HL-60 (cell line): ENCODE measurements at regions not wholly inside any gene's neighbourhood (a gene's known extent, or its start where the extent isn't known, plus 50 kb on each side); places are given as distances from the start of the nearest gene placed in this dataset.

Experiments
- DNase-seq, 2 experiments: peaks; one replicate each; pipeline ENCODE4 v3.0.0-alpha.2; 2010 to 2020; ENCODE audit warnings: low read depth in 1 of 2, low spot score in 1 of 2
- H3K27ac ChIP-seq: fragments of 250-450 bp; sonication (Bioruptor Pico); replicated peaks from 2 replicates; pipeline ENCODE4 v1.5.1; 2020; ENCODE audit warnings: mild to moderate bottlenecking, moderate library complexity
- H3K27me3 ChIP-seq: fragments of 250-450 bp; sonication (Bioruptor Pico); 2 replicates; pipeline ENCODE4 v1.5.1; 2021; ENCODE audit warnings: mild to moderate bottlenecking, moderate library complexity; ENCODE audit not compliant: insufficient read depth, poor library complexity, severe bottlenecking
- H3K4me3 ChIP-seq: replicated peaks from 2 replicates; pipeline ENCODE4 v1.5.1; 2011; ENCODE audit warnings: mild to moderate bottlenecking, control low read depth, low read length; ENCODE audit not compliant: insufficient read depth
- CTCF ChIP-seq: IDR thresholded peaks from one replicate; pipeline ENCODE4 v1.5.1; 2011; ENCODE audit warnings: low read length, control low read depth, inconsistent platforms; ENCODE audit not compliant: insufficient read depth
- GABPA ChIP-seq: IDR thresholded peaks from 2 replicates; pipeline ENCODE4 v1.6.1; 2012; ENCODE audit warnings: low read depth
- POLR2AphosphoS5 ChIP-seq: IDR thresholded peaks from 2 replicates; pipeline ENCODE4 v1.6.1; 2012; ENCODE audit warnings: low read depth
- REST ChIP-seq: IDR thresholded peaks from 2 replicates; pipeline ENCODE4 v1.6.1; 2012; ENCODE audit warnings: low read depth; ENCODE audit not compliant: insufficient replicate concordance
- SPI1 ChIP-seq: IDR thresholded peaks from 2 replicates; pipeline ENCODE4 v1.6.1; 2012; ENCODE audit warnings: low read depth, mild to moderate bottlenecking, borderline replicate concordance

- H3K4me3 ChIP-seq, result no peak overlapping the region
Measured at GRCh38 chr2:123808243-123808642, 216.8 kb upstream of the CNTNAP5 start.

GRCh38 chr2:123811846-123812245 is 213.2 kb upstream of the CNTNAP5 start:
- H3K27me3 ChIP-seq, result no peaks in the 10 kb centered on the region
- no peak for TF ChIP-seq CTCF
- TF ChIP-seq REST, result no peak
- TF ChIP-seq POLR2AphosphoS5, result no peak
- TF ChIP-seq GABPA, result no peak
- TF ChIP-seq SPI1, result no peak
- H3K27ac ChIP-seq, result no peak overlapping the region
- no peak for DNase-seq
- no peak overlapping the region for H3K4me3 ChIP-seq

More at GRCh38 chr2:123808243-123808642, 216.8 kb upstream of the CNTNAP5 start:
- no peaks in the 10 kb centered on the region for H3K27me3 ChIP-seq
- no peak for DNase-seq
- no peak for TF ChIP-seq GABPA
- TF ChIP-seq SPI1, result no peak
- no peak for TF ChIP-seq CTCF
- no peak for TF ChIP-seq POLR2AphosphoS5
- no peak for TF ChIP-seq REST
- no peak overlapping the region for H3K27ac ChIP-seq

GRCh38 chr2:123816203-123816602 is 208.9 kb upstream of the CNTNAP5 start:
- Histone ChIP-seq H3K27ac (no peak overlapping the region), H3K4me3 (no peak overlapping the region), H3K27me3 (no peaks in the 10 kb centered on the region)
- DNase-seq, result no peak
- TF ChIP-seq POLR2AphosphoS5, result no peak
- TF ChIP-seq CTCF, result no peak
- TF ChIP-seq GABPA, result no peak
- no peak for TF ChIP-seq REST
- no peak for TF ChIP-seq SPI1
